ENCODE measurements at regions not wholly inside any gene's neighbourhood (a gene's known extent, or its start where the extent isn't known, plus 50 kb on each side); places are given as distances from the start of the nearest gene placed in this dataset.

DNA sequence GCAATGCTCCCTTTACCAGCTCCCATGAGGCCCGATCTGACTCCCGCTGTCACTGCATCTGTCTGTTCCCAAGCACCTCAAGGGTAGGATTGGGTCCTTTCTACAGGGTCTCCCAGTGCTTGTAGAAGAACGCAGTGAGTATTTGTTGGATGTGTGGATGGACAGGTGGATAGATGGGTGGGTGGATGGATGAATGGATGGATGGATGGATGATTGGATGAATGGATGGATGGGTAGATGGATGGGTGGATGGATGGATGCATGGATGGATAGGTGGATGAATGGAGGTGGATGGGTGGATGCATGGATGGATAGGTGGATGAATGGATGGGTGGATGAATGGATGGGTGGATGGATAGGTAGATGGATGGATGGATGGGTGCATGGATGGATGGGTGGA, 91.6 kb downstream of the HS1BP3 start:
- ATAC-seq = no peak
- FAIRE-seq = no peak
- H3K27ac ChIP-seq = no peak overlapping the region
- no peak overlapping the region for H3K4me3 ChIP-seq
- intact Hi-C loops (cut with DNase I) = no loop called here
- H3K27me3 ChIP-seq = no peaks in the 10 kb centered on the region
- DNase-seq = no peak
- TF ChIP-seq, protein P1, sequence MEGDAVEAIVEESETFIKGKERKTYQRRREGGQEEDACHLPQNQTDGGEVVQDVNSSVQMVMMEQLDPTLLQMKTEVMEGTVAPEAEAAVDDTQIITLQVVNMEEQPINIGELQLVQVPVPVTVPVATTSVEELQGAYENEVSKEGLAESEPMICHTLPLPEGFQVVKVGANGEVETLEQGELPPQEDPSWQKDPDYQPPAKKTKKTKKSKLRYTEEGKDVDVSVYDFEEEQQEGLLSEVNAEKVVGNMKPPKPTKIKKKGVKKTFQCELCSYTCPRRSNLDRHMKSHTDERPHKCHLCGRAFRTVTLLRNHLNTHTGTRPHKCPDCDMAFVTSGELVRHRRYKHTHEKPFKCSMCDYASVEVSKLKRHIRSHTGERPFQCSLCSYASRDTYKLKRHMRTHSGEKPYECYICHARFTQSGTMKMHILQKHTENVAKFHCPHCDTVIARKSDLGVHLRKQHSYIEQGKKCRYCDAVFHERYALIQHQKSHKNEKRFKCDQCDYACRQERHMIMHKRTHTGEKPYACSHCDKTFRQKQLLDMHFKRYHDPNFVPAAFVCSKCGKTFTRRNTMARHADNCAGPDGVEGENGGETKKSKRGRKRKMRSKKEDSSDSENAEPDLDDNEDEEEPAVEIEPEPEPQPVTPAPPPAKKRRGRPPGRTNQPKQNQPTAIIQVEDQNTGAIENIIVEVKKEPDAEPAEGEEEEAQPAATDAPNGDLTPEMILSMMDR (IDR thresholded peaks at IDR 0.05) = no peak
- no peaks in the 10 kb centered on the region for H3K9me3 ChIP-seq
- H3K36me3 ChIP-seq = no peaks in the 10 kb centered on the region
- 91 to 98% methylated on average over 3 of the region's 3 CpGs for WGBS, 2 donors
- H3K4me1 ChIP-seq = no peaks in the 10 kb centered on the region

DNA sequence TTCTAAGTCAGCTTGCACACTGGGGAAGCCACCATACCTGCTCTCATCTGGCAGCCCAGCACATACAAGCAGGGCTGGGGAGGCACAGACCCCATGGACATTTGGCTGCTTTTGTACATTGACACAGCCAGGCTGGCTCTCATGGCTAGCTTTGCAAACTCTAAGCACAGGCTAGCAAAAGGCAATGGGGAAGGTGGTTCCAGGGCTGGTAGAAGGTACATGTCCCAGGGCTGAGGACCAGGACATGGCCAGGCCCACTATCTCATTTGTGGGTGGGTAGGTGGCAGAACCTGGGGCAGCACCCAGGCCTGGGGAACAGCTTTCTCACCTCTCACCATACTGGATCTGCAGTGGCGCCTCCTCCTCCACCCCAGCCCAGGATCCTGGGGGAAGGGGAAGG, 90.9 kb downstream of the HS1BP3 start:
- ATAC-seq = no peak
- 71 to 88% methylated on average over 1 of the region's 1 CpG for WGBS, 2 donors
- no peak overlapping the region for H3K4me3 ChIP-seq
- H3K4me1 ChIP-seq = no peaks in the 10 kb centered on the region
- H3K27me3 ChIP-seq = no peaks in the 10 kb centered on the region
- no peak overlapping the region for H3K27ac ChIP-seq
- intact Hi-C loops (cut with DNase I) = no loop called here
- TF ChIP-seq, protein P1 (IDR thresholded peaks at IDR 0.05) = no peak
- H3K9me3 ChIP-seq = no peaks in the 10 kb centered on the region
- FAIRE-seq = no peak
- DNase-seq = no peak
- no peaks in the 10 kb centered on the region for H3K36me3 ChIP-seq

DNA sequence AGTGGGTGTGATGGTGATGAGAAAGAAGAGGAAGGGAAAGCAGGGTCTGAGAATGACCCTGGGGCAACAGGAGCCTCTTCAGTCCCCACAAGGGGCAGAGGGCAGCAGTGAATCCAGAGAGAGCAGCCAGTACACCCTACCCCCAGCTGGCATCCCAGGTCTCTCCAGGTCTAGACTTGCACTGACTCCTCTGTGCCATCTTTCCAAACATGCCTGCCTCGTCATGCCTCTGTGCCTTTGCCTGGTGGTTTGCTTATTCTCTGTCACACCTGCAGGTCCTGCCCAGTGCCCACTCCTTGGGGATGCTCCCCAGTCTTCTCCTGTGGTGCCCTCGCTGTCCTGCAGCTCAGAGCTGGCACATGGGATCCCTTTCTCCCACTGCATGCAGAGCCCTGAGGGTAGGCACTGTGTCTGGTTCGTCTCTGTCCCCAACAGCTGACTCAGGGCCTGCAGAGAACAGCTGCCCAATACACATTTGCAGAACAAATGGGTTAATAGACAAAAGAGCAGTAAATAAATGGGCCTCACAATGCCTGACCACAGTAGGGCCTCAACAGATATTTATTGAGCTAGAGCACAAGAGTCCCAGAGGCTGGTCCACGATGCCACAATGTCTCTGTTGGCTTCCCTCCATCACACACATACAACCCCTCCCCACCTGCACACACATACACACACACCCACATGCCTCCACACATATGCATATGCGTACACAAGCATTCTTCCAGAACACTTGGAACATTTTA, 89.8 kb downstream of the HS1BP3 start:
- WGBS, 2 donors = 57 to 80% methylated on average over 4 to 5 of the region's 5 CpGs
- Histone ChIP-seq H3K36me3 (no peaks in the 10 kb centered on the region), H3K9me3 (no peaks in the 10 kb centered on the region), H3K4me1 (no peaks in the 10 kb centered on the region), H3K27ac (no peak overlapping the region), H3K27me3 (no peaks in the 10 kb centered on the region), H3K4me3 (no peak overlapping the region)
- FAIRE-seq = no peak
- no peak for DNase-seq
- intact Hi-C loops (cut with DNase I) = no loop called here
- TF ChIP-seq, protein P1 (IDR thresholded peaks at IDR 0.05) = no peak
- no peak for ATAC-seq

GRCh38 chr2:20561637-20562454, 89.1 kb downstream of the HS1BP3 start:
- intact Hi-C loops (cut with DNase I) = no loop called here
- H3K4me3 ChIP-seq = no peak overlapping the region
- ATAC-seq = no peak
- no peaks in the 10 kb centered on the region for H3K36me3 ChIP-seq
- H3K27ac ChIP-seq = no peak overlapping the region
- H3K27me3 ChIP-seq = no peaks in the 10 kb centered on the region
- no peaks in the 10 kb centered on the region for H3K4me1 ChIP-seq
- no peak for DNase-seq
- TF ChIP-seq, protein P1 (IDR thresholded peaks at IDR 0.05) = no peak
- WGBS, 2 donors = 69 to 79% methylated on average over 8 of the region's 8 CpGs
- H3K9me3 ChIP-seq = no peaks in the 10 kb centered on the region
- no peak for FAIRE-seq
